ENCODE measurements at regions not wholly inside any gene's neighbourhood (a gene's known extent, or its start where the extent isn't known, plus 50 kb on each side); places are given as distances from the start of the nearest gene placed in this dataset.

- no peaks in the 10 kb centered on the region for H3K9me2 ChIP-seq (ENCODE audit: insufficient read depth)
- H3K36me3 ChIP-seq (ENCODE audit: low read depth), result no peaks in the 10 kb centered on the region
- POLR2A ChIA-PET (ENCODE audit: unreplicated experiment), result no interaction called here
- intact Hi-C loops (cut with micrococcal nuclease; ENCODE audit: unreplicated experiment), result no loop called here
- H3K4me1 ChIP-seq (replicated peaks; ENCODE audit: insufficient read depth), result no peaks in the 10 kb centered on the region
- H3K79me2 ChIP-seq (ENCODE audit: low read depth), result no peaks in the 10 kb centered on the region
- no TSS peak for BruUV-seq (replicated peaks)
- no peaks in the 10 kb centered on the region for H3K27me3 ChIP-seq (ENCODE audit: insufficient read depth, low read depth)
- no peak for DNase-seq
- H3K4me2 ChIP-seq, result no peak overlapping the region
- TF ChIP-seq EZH2 (IDR thresholded peaks at IDR 0.05; ENCODE audit: low read depth) (no peak), CTCF (conservative IDR thresholded peaks at IDR 0.05) (no peak)
- no peaks in the 10 kb centered on the region for H3F3A ChIP-seq (ENCODE audit: insufficient read depth, low read depth)
- H3K4me3 ChIP-seq, result no peak overlapping the region
- CTCF ChIA-PET, result no interaction called here
- H3K9me3 ChIP-seq (ENCODE audit: insufficient read depth, low read depth), result no peaks in the 10 kb centered on the region
- H2AFZ ChIP-seq, result no peak overlapping the region
- H4K20me1 ChIP-seq (ENCODE audit: insufficient read depth), result no peaks in the 10 kb centered on the region
- no peak overlapping the region for H3K27ac ChIP-seq
Observed at GRCh38 chr2:151197184-151198108, 64.2 kb downstream of the RBM43 start.

GRCh38 chr2:151193576-151193975 is 68.1 kb downstream of the RBM43 start:
- ChIA-PET CTCF (no interaction called here), POLR2A (ENCODE audit: unreplicated experiment) (no interaction called here)
- Histone ChIP-seq H4K20me1 (ENCODE audit: insufficient read depth) (no peaks in the 10 kb centered on the region), H3K9me3 (ENCODE audit: insufficient read depth, low read depth) (no peaks in the 10 kb centered on the region), H3K4me1 (replicated peaks; ENCODE audit: insufficient read depth) (no peaks in the 10 kb centered on the region), H2AFZ (no peak overlapping the region), H3K79me2 (ENCODE audit: low read depth) (no peaks in the 10 kb centered on the region), H3K27ac (no peak overlapping the region), H3K36me3 (ENCODE audit: low read depth) (no peaks in the 10 kb centered on the region), H3K4me3 (no peak overlapping the region), H3F3A (ENCODE audit: insufficient read depth, low read depth) (no peaks in the 10 kb centered on the region), H3K9me2 (ENCODE audit: insufficient read depth) (no peaks in the 10 kb centered on the region), H3K4me2 (no peak overlapping the region), H3K27me3 (ENCODE audit: insufficient read depth, low read depth) (no peaks in the 10 kb centered on the region)
- DNase-seq, result no peak
- TF ChIP-seq EZH2 (IDR thresholded peaks at IDR 0.05; ENCODE audit: low read depth), result no peak
- TF ChIP-seq CTCF (conservative IDR thresholded peaks at IDR 0.05), result no peak
- intact Hi-C loops (cut with micrococcal nuclease; ENCODE audit: unreplicated experiment), result no loop called here
- no TSS peak for BruUV-seq (replicated peaks)

GRCh38 chr2:151192681-151193080 is 69.0 kb downstream of the RBM43 start:
- Histone ChIP-seq H4K20me1 (ENCODE audit: insufficient read depth) (no peaks in the 10 kb centered on the region), H3K79me2 (ENCODE audit: low read depth) (no peaks in the 10 kb centered on the region), H2AFZ (no peak overlapping the region), H3K4me1 (replicated peaks; ENCODE audit: insufficient read depth) (no peaks in the 10 kb centered on the region), H3K36me3 (ENCODE audit: low read depth) (no peaks in the 10 kb centered on the region), H3K4me3 (no peak overlapping the region), H3K27me3 (ENCODE audit: insufficient read depth, low read depth) (no peaks in the 10 kb centered on the region), H3K9me3 (ENCODE audit: insufficient read depth, low read depth) (no peaks in the 10 kb centered on the region), H3K27ac (no peak overlapping the region), H3K9me2 (ENCODE audit: insufficient read depth) (no peaks in the 10 kb centered on the region), H3K4me2 (no peak overlapping the region), H3F3A (ENCODE audit: insufficient read depth, low read depth) (no peaks in the 10 kb centered on the region)
- intact Hi-C loops (cut with micrococcal nuclease; ENCODE audit: unreplicated experiment), result no loop called here
- ChIA-PET POLR2A (ENCODE audit: unreplicated experiment) (no interaction called here), CTCF (no interaction called here)
- no peak for DNase-seq
- no TSS peak for BruUV-seq (replicated peaks)
- no peak for TF ChIP-seq EZH2 (IDR thresholded peaks at IDR 0.05; ENCODE audit: low read depth)
- TF ChIP-seq CTCF (conservative IDR thresholded peaks at IDR 0.05), result no peak

All from PC-9 (cell line).